GM12892 (cell line): ENCODE measurements at regions not wholly inside any gene's neighbourhood (a gene's known extent, or its start where the extent isn't known, plus 50 kb on each side); places are given as distances from the start of the nearest gene placed in this dataset.

Source experiments
- POLR2A ChIP-seq: IDR thresholded peaks from 2 replicates; pipeline ENCODE4 v1.6.1; 2011; ENCODE audit warnings: low read depth, low read length, control low read depth
- POLR2AphosphoS5 ChIP-seq: IDR thresholded peaks from 2 replicates; pipeline ENCODE4 v1.6.1; 2011; ENCODE audit warnings: low read depth, low read length, control low read depth
- TAF1 ChIP-seq: IDR thresholded peaks from 2 replicates; pipeline ENCODE4 v1.6.1; 2011; ENCODE audit warnings: low read depth, mild to moderate bottlenecking, control low read depth, low read length, borderline replicate concordance

- TF ChIP-seq POLR2AphosphoS5 (no peak), TAF1 (no peak), POLR2A (no peak)
These were observed 230.7 kb upstream of the CHORDC1 start for GRCh38 chr11:90453525-90453924.
